Activated B cell treated with CpG ODN at 0.5 μM for 24 hours (primary cell): ENCODE measurements at regions not wholly inside any gene's neighbourhood (a gene's known extent, or its start where the extent isn't known, plus 50 kb on each side); places are given as distances from the start of the nearest gene placed in this dataset.

ENCODE experiments used
- ATAC-seq: fragments of 200-7000 bp; cut with Tn5 transposase; one replicate; pipeline ENCODE4 v1.10.0; 2021; ENCODE audit warnings: low read depth, mild to moderate bottlenecking, moderate library complexity
- CTCF ChIA-PET: fragments of 350-600 bp; sonication (Branson Sonifier 250); formaldehyde crosslinking; loops from one replicate; lab custom pipeline; 2021; ENCODE audit warnings: antibody characterized with exemption; lab: Charles Lee
- POLR2A ChIA-PET: fragments of 350-600 bp; sonication (Branson Sonifier 250); formaldehyde crosslinking; loops from one replicate; lab custom pipeline; 2021; ENCODE audit warnings: antibody characterized with exemption; lab: Charles Lee
- DNase-seq: peaks from one replicate; pipeline ENCODE4 v3.0.0; 2022
- H3K27ac Mint-ChIP-seq: one replicate; pipeline ENCODE4 v1.8.0; 2020; ENCODE audit warnings: mixed read lengths
- H3K27me3 Mint-ChIP-seq: one replicate; pipeline ENCODE4 v1.8.0; 2021; ENCODE audit warnings: mixed read lengths
- H3K36me3 Mint-ChIP-seq: one replicate; pipeline ENCODE4 v1.8.0; 2021; ENCODE audit warnings: low read depth, mixed read lengths
- H3K4me1 Mint-ChIP-seq: one replicate; pipeline ENCODE4 v1.8.0; 2021; ENCODE audit warnings: mixed read lengths
- H3K4me3 Mint-ChIP-seq: one replicate; pipeline ENCODE4 v1.8.0; 2020; ENCODE audit warnings: mild to moderate bottlenecking, mixed read lengths
- H3K9me3 Mint-ChIP-seq: one replicate; pipeline ENCODE4 v1.8.0; 2020; ENCODE audit warnings: mixed read lengths
- CTCF ChIP-seq: fragments of 200-600 bp; IDR thresholded peaks from one replicate; pipeline ENCODE4 v1.8.0; 2022; ENCODE audit warnings: antibody characterized with exemption, mild to moderate bottlenecking
- intact Hi-C: fragments of 100-400 bp; cut with micrococcal nuclease; formaldehyde crosslinking; loops from one replicate; pipeline ENCODE4 v1.15.1; 2024

- no peak overlapping the region for H3K27ac Mint-ChIP-seq
- ATAC-seq (no peak), DNase-seq (no peak)
- no peaks in the 10 kb centered on the region for H3K9me3 Mint-ChIP-seq
- no peaks in the 10 kb centered on the region for H3K27me3 Mint-ChIP-seq
- H3K36me3 Mint-ChIP-seq: no peaks in the 10 kb centered on the region
- H3K4me1 Mint-ChIP-seq: peaks cover 24% of the 10 kb centered on the region
- POLR2A ChIA-PET: interaction anchor here (1.0 kb wide), 1 partner anchor 203 kb away, joined by 3 read pairs; no protein-coding TSS in a partner anchor
- CTCF ChIA-PET: interaction anchor here (1.2 kb wide), 1 partner anchor 201 kb away, joined by 3 read pairs; no protein-coding TSS in a partner anchor
- TF ChIP-seq CTCF: no peak
- intact Hi-C loops: loop anchor here (10.0 kb wide), 1 partner anchor 514 kb away; no protein-coding TSS in a partner anchor
- H3K4me3 Mint-ChIP-seq: no peak overlapping the region
Observed at GRCh38 chr6:105791179-105791578, 295.0 kb upstream of the PRDM1 start.

GRCh38 chr6:105790635-105791034, 295.5 kb upstream of the PRDM1 start:
- H3K4me1 Mint-ChIP-seq: peaks cover 28% of the 10 kb centered on the region
- H3K27ac Mint-ChIP-seq: no peak overlapping the region
- POLR2A ChIA-PET: no interaction called here
- no peaks in the 10 kb centered on the region for H3K27me3 Mint-ChIP-seq
- ATAC-seq (no peak), DNase-seq (no peak)
- H3K9me3 Mint-ChIP-seq: no peaks in the 10 kb centered on the region
- H3K4me3 Mint-ChIP-seq: no peak overlapping the region
- H3K36me3 Mint-ChIP-seq: no peaks in the 10 kb centered on the region
- TF ChIP-seq CTCF: no peak
- CTCF ChIA-PET: interaction anchor here (1.2 to 1.7 kb wide), 2 partner anchors 202 to 433 kb away, joined by 3 to 6 read pairs; no protein-coding TSS in a partner anchor
- intact Hi-C loops: loop anchor here (10.0 kb wide), 1 partner anchor 514 kb away; no protein-coding TSS in a partner anchor

GRCh38 chr6:105789935-105790334, 296.2 kb upstream of the PRDM1 start:
- TF ChIP-seq CTCF: no peak
- Mint-ChIP-seq H3K4me1 (peaks cover 32% of the 10 kb centered on the region), H3K4me3 (no peak overlapping the region), H3K27ac (no peak overlapping the region), H3K36me3 (no peaks in the 10 kb centered on the region), H3K9me3 (no peaks in the 10 kb centered on the region), H3K27me3 (no peaks in the 10 kb centered on the region)
- ChIA-PET CTCF (interaction anchor here (1.7 kb wide), 1 partner anchor 434 kb away, joined by 6 read pairs; no protein-coding TSS in a partner anchor), POLR2A (no interaction called here)
- ATAC-seq (no peak), DNase-seq (no peak)
- intact Hi-C loops: loop anchor here (10.0 kb wide), 1 partner anchor 515 kb away; no protein-coding TSS in a partner anchor

- H3K4me1 Mint-ChIP-seq: peaks cover 23% of the 10 kb centered on the region
Observed at GRCh38 chr6:105787747-105788146, 298.4 kb upstream of the PRDM1 start.

More at GRCh38 chr6:105787747-105788146, 298.4 kb upstream of the PRDM1 start:
- intact Hi-C loops: no loop called here
- TF ChIP-seq CTCF: no peak
- Mint-ChIP-seq H3K27ac (no peak overlapping the region), H3K4me3 (no peak overlapping the region), H3K36me3 (no peaks in the 10 kb centered on the region), H3K27me3 (no peaks in the 10 kb centered on the region), H3K9me3 (no peaks in the 10 kb centered on the region)
- ChIA-PET CTCF (no interaction called here), POLR2A (interaction anchor here (0.5 kb wide), 1 partner anchor 67 kb away, joined by 3 read pairs; no protein-coding TSS in a partner anchor)
- ATAC-seq: no peak
- no peak for DNase-seq
